Gastrocnemius medialis (tissue), 4 donors: ENCODE measurements at regions not wholly inside any gene's neighbourhood (a gene's known extent, or its start where the extent isn't known, plus 50 kb on each side); places are given as distances from the start of the nearest gene placed in this dataset.

Experiments used
- CTCF ChIP-seq, 5 experiments: fragments of 450-650 bp in 3 of 5; fragments of 200-600 bp in 2 of 5; sonication (generic) in 2 of 5; IDR thresholded peaks in 4 of 5; conservative IDR thresholded peaks in 1 of 5; 1 replicate in 4 of 5; 2 replicates in 1 of 5; pipeline ENCODE4 v1.5.1; 2016 to 2019; ENCODE audit warnings: antibody characterized with exemption in 5 of 5, mild to moderate bottlenecking in 3 of 5, moderate library complexity in 3 of 5
- POLR2A ChIP-seq, 2 donors: fragments of 450-650 bp; IDR thresholded peaks; one replicate each; pipeline ENCODE4 v1.6.1; 2017; ENCODE audit warnings: antibody characterized with exemption in 2 of 2, mild to moderate bottlenecking in 2 of 2, moderate library complexity in 2 of 2

GRCh38 chr2:237022533-237022932 is 63.2 kb upstream of the COPS8 start:
- TF ChIP-seq CTCF (IDR thresholded peaks at IDR 0.05 in 4 of 5, conservative IDR thresholded peaks at IDR 0.05 in 1 of 5) (no peak), POLR2A (IDR thresholded peaks at IDR 0.05) (no peak)
